ENCODE measurements at regions not wholly inside any gene's neighbourhood (a gene's known extent, or its start where the extent isn't known, plus 50 kb on each side); places are given as distances from the start of the nearest gene placed in this dataset.

DNA sequence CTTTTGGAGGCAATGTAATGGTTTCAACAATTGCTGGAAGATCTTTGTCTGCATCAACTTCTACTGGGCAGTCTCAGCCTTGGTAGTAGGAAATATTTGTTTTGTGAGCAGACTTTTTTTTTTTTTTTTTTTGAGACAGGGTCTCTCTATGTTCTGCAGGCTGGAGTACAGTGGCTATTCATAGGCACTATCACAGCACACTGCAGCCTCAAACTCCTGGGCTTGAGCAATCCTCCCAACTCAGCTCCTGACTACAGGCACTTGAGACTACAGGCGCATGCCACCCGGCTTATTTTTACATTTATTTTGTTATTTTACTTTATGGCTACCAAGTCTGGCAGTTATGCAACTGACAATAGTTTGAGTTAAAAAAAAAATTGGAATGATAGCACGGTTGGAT lies 187.3 kb downstream of the SNX18 start:
- TF ChIP-seq, protein P1, sequence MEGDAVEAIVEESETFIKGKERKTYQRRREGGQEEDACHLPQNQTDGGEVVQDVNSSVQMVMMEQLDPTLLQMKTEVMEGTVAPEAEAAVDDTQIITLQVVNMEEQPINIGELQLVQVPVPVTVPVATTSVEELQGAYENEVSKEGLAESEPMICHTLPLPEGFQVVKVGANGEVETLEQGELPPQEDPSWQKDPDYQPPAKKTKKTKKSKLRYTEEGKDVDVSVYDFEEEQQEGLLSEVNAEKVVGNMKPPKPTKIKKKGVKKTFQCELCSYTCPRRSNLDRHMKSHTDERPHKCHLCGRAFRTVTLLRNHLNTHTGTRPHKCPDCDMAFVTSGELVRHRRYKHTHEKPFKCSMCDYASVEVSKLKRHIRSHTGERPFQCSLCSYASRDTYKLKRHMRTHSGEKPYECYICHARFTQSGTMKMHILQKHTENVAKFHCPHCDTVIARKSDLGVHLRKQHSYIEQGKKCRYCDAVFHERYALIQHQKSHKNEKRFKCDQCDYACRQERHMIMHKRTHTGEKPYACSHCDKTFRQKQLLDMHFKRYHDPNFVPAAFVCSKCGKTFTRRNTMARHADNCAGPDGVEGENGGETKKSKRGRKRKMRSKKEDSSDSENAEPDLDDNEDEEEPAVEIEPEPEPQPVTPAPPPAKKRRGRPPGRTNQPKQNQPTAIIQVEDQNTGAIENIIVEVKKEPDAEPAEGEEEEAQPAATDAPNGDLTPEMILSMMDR (conservative IDR thresholded peaks at IDR 0.05 in 1 of 2, IDR thresholded peaks at IDR 0.05 in 1 of 2; ENCODE audit: low read depth in 1 of 2, low read length in 2 of 2) = no peak
- no peak for TF ChIP-seq EZH2 (IDR thresholded peaks at IDR 0.05; ENCODE audit: low read length, missing control alignments)
